ENCODE measurements at regions not wholly inside any gene's neighbourhood (a gene's known extent, or its start where the extent isn't known, plus 50 kb on each side); places are given as distances from the start of the nearest gene placed in this dataset.

DNA sequence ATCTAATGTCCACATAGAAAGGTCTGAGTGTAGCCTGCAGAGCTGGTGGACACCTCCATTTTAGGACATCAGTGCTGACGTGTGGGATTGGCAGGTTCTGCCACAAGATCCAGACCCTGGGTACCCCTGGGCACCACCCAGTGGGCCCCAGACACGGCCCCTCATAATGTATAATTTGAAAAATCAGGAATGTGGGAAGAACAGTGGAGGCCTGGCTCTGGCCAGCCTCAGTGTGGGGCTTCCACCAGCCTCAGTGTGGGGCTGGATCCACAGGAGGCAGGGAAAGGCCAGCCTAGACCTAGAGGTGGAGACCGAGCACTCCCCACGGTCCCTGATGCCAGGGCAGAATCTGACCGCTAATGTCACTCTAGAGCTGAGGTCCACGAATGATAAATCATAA lies 150.7 kb upstream of the SOX1 start:
- Histone ChIP-seq H3K18ac (ENCODE audit: extremely low read depth, low read length) (no peak overlapping the region), H3K27ac (ENCODE audit: low read depth, low read length) (no peak overlapping the region), H3K56ac (replicated peaks; ENCODE audit: insufficient read length, low read depth, low read length) (no peak overlapping the region), H4K8ac (ENCODE audit: extremely low read depth, insufficient read depth, low read length) (no peak overlapping the region), H3K79me1 (ENCODE audit: low read depth, low read length) (no peaks in the 10 kb centered on the region), H2BK15ac (ENCODE audit: low read length) (no peak overlapping the region), H3K4me3 (ENCODE audit: extremely low read depth in 1 of 4, insufficient read depth in 2 of 4, low read depth in 3 of 4, low read length in 4 of 4) (no peak overlapping the region), H3K14ac (ENCODE audit: insufficient read length) (no peak overlapping the region), H4K5ac (ENCODE audit: insufficient read length, low read depth, low read length) (no peak overlapping the region), H3K36me3 (ENCODE audit: control insufficient read depth in 2 of 4, insufficient read depth in 4 of 4, low read length in 3 of 4) (no peaks in the 10 kb centered on the region), H2BK12ac (ENCODE audit: low read depth, low read length) (no peak overlapping the region), H2AFZ (ENCODE audit: low read length) (no peak overlapping the region), H4K91ac (replicated peaks; ENCODE audit: insufficient read length, low read length) (no peak overlapping the region), H2BK120ac (replicated peaks; ENCODE audit: low read depth, low read length) (no peak overlapping the region), H2BK20ac (ENCODE audit: low read length) (no peak overlapping the region), H3K79me2 (ENCODE audit: control insufficient read depth in 1 of 2, insufficient read depth in 2 of 2, low read length in 2 of 2) (no peaks in the 10 kb centered on the region), H3K4ac (replicated peaks; ENCODE audit: insufficient read length, low read depth, low read length) (no peak overlapping the region), H3K9ac (replicated peaks in 1 of 4; ENCODE audit: extremely low read depth in 1 of 4, low read depth in 3 of 4, low read length in 3 of 4) (no peak overlapping the region), H2AK5ac (ENCODE audit: low read depth, low read length) (no peak overlapping the region), H3K9me3 (ENCODE audit: insufficient read depth in 2 of 2, low read depth in 1 of 2, low read length in 1 of 2) (no peaks in the 10 kb centered on the region), H3K27me3 (replicated peaks in 1 of 4; ENCODE audit: control insufficient read depth in 3 of 4, extremely low read depth in 1 of 4, insufficient read depth in 3 of 4, low read length in 3 of 4) (no peaks in the 10 kb centered on the region; a peak in 1 of 7 replicates), H2BK5ac (ENCODE audit: low read depth, low read length) (no peak overlapping the region), H3K4me1 (replicated peaks in 1 of 4; ENCODE audit: control insufficient read depth in 3 of 4, insufficient read depth in 4 of 4, low read length in 3 of 4) (peaks cover 0 to 6% (median 2%) of the 10 kb centered on the region in 4 experiments; a peak in 3 of 7 replicates), H4K20me1 (replicated peaks in 1 of 2; ENCODE audit: control insufficient read depth in 1 of 2, insufficient read depth in 2 of 2, low read length in 2 of 2) (no peaks in the 10 kb centered on the region), H3K23ac (ENCODE audit: insufficient read length) (no peak overlapping the region), H3K23me2 (ENCODE audit: low read depth, low read length) (no peaks in the 10 kb centered on the region), H3K4me2 (ENCODE audit: insufficient read depth in 1 of 2, low read depth in 2 of 2, low read length in 2 of 2) (no peak overlapping the region)
- DNase-seq (ENCODE audit: low read depth in 1 of 2, low spot score in 2 of 2) (no peak), FAIRE-seq (no peak)
- CTCF ChIA-PET (ENCODE audit: partially characterized antibody) = no interaction called here
- 75% methylated on average over 6 of the region's 6 CpGs; no CpG with 5 or more reads in 1 of the 2 experiments for WGBS, 2 experiments (ENCODE audit: extremely low coverage in 1 of 2, insufficient coverage in 1 of 2, insufficient read length in 1 of 2, insufficient replicate concordance in 2 of 2, low coverage in 1 of 2, low lambda C conversion rate in 2 of 2, missing lambda C conversion rate in 1 of 2)
- POLR2A ChIA-PET (ENCODE audit: partially characterized antibody) = no interaction called here
- no peak for TF ChIP-seq GTF2F1 (IDR thresholded peaks at IDR 0.05; ENCODE audit: borderline replicate concordance, low read depth, low read length)
